HFFc6 (cell line): ENCODE measurements at regions not wholly inside any gene's neighbourhood (a gene's known extent, or its start where the extent isn't known, plus 50 kb on each side); places are given as distances from the start of the nearest gene placed in this dataset.

Experiments used
- DNase-seq: peaks from one replicate; pipeline ENCODE4 v3.0.0-alpha.2; 2018
- H3K27ac Mint-ChIP-seq: 2 replicates; pipeline ENCODE4 v1.8.0; 2020; ENCODE audit warnings: mild to moderate bottlenecking, mixed read lengths
- H3K27me3 Mint-ChIP-seq: 2 replicates; pipeline ENCODE4 v1.8.0; 2021; ENCODE audit warnings: mild to moderate bottlenecking, moderate library complexity, mixed read lengths; ENCODE audit not compliant: insufficient read depth
- H3K36me3 Mint-ChIP-seq: 2 replicates; pipeline ENCODE4 v1.8.0; 2021; ENCODE audit warnings: low read depth, mixed read lengths
- H3K4me1 Mint-ChIP-seq: 2 replicates; pipeline ENCODE4 v1.8.0; 2020; ENCODE audit warnings: low read depth, mixed read lengths
- H3K4me3 Mint-ChIP-seq: 2 replicates; pipeline ENCODE4 v1.8.0; 2020; ENCODE audit warnings: mild to moderate bottlenecking, moderate library complexity, mixed read lengths
- H3K9me3 Mint-ChIP-seq: 2 replicates; pipeline ENCODE4 v1.8.0; 2020; ENCODE audit warnings: mild to moderate bottlenecking, mixed read lengths
- TF ChIP-seq, protein P1 (sequence below): fragments of 200-600 bp; sonication (generic); IDR thresholded peaks from 2 replicates; pipeline ENCODE4 v1.5.0; 2021; ENCODE audit warnings: antibody characterized with exemption, mild to moderate bottlenecking

- TF ChIP-seq, protein P1, sequence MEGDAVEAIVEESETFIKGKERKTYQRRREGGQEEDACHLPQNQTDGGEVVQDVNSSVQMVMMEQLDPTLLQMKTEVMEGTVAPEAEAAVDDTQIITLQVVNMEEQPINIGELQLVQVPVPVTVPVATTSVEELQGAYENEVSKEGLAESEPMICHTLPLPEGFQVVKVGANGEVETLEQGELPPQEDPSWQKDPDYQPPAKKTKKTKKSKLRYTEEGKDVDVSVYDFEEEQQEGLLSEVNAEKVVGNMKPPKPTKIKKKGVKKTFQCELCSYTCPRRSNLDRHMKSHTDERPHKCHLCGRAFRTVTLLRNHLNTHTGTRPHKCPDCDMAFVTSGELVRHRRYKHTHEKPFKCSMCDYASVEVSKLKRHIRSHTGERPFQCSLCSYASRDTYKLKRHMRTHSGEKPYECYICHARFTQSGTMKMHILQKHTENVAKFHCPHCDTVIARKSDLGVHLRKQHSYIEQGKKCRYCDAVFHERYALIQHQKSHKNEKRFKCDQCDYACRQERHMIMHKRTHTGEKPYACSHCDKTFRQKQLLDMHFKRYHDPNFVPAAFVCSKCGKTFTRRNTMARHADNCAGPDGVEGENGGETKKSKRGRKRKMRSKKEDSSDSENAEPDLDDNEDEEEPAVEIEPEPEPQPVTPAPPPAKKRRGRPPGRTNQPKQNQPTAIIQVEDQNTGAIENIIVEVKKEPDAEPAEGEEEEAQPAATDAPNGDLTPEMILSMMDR = no peak
- Mint-ChIP-seq H3K4me3 (no peak overlapping the region), H3K9me3 (peaks cover 15% of the 10 kb centered on the region; the same call in 1 of the 2 replicates), H3K27me3 (no peaks in the 10 kb centered on the region), H3K4me1 (no peaks in the 10 kb centered on the region), H3K36me3 (no peaks in the 10 kb centered on the region; the same call in 1 of the 2 replicates), H3K27ac (no peak overlapping the region)
- no peak for DNase-seq
Measured at GRCh38 chr3:82196645-82197044, 435.2 kb upstream of the GBE1 start.

- Mint-ChIP-seq H3K36me3 (no peaks in the 10 kb centered on the region), H3K27me3 (no peaks in the 10 kb centered on the region), H3K27ac (no peak overlapping the region), H3K4me3 (no peak overlapping the region), H3K9me3 (peaks cover 4% of the 10 kb centered on the region; the same call in 1 of the 2 replicates), H3K4me1 (no peaks in the 10 kb centered on the region)
- no peak for DNase-seq
- TF ChIP-seq, protein P1 = no peak
Measured at GRCh38 chr3:82194870-82195269, 433.4 kb upstream of the GBE1 start.

DNA sequence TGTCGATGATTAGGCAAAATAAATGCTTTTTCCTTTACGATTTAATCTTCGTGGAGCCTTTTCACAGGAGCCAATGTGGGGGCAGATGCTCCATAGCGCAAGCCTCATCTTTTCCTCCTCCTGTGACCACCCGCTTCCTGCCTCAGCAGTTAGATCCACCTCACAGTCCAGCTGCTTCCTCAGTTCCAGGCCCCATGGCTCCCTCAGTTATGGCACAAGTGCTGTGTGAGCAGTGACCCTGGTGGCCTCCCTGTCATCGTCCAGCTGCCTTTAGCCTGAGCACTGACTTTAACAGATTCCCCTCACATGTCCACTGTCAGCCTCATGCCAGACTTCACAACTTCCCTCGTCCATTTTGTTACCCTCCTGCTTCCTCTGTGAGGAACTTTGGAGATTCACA, 424.6 kb upstream of the GBE1 start:
- Mint-ChIP-seq H3K9me3 (no peaks in the 10 kb centered on the region), H3K4me3 (peak overlapping the region; percentile 15; the same call in 1 of the 2 replicates), H3K36me3 (no peaks in the 10 kb centered on the region), H3K27ac (peak overlapping the region; percentile 5; the same call in 1 of the 2 replicates), H3K27me3 (no peaks in the 10 kb centered on the region), H3K4me1 (no peaks in the 10 kb centered on the region)
- no peak for DNase-seq
- TF ChIP-seq, protein P1 = no peak

GRCh38 chr3:82179291-82179690, 417.8 kb upstream of the GBE1 start:
- TF ChIP-seq, protein P1 = no peak
- H3K9me3 Mint-ChIP-seq = no peaks in the 10 kb centered on the region; the same call in 1 of the 2 replicates
- no peak overlapping the region for H3K27ac Mint-ChIP-seq
- no peaks in the 10 kb centered on the region for H3K36me3 Mint-ChIP-seq
- H3K4me1 Mint-ChIP-seq = no peaks in the 10 kb centered on the region
- no peaks in the 10 kb centered on the region for H3K27me3 Mint-ChIP-seq
- no peak overlapping the region for H3K4me3 Mint-ChIP-seq
- DNase-seq = no peak

DNA sequence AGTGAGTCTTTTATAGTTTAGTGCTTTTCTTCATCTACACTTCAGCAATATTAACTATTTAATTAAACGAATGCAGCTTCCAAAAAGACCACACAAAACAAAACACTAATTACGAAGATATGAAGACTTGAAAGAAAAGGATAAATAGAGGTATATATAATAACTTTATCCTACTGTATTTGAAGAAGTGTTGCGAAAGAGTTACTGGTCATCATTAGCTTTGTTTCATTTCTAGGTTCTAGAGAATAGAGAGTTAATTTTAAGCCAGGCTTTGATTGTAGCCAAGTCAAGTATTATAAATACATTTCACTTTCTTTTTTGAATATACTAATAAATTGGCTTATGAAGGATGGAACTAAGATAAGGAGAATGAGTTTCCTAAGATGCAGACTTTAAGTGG, 416.8 kb upstream of the GBE1 start:
- Mint-ChIP-seq H3K27me3 (no peaks in the 10 kb centered on the region), H3K27ac (no peak overlapping the region), H3K4me3 (no peak overlapping the region), H3K36me3 (no peaks in the 10 kb centered on the region), H3K9me3 (no peaks in the 10 kb centered on the region; the same call in 1 of the 2 replicates), H3K4me1 (no peaks in the 10 kb centered on the region)
- TF ChIP-seq, protein P1 = no peak
- no peak for DNase-seq

DNA sequence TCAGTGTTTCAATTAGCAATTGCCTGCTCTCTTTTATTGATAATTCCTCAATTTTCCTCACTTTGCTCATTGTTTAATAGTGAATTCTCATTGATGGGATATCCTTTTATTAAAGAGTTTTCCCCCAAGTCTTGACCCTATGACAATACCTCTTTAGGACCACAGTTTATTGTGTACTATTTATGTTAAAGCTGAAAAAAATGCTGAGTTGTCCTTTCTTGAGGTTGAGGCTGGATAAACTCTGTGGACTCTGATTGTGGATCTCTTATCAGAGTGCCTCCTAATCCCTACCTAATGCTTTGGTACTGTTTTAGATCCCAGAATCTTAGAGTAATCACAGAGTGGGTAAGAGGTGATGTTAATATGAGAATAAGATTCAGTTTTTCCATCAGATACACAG, 416.3 kb upstream of the GBE1 start:
- Mint-ChIP-seq H3K36me3 (no peaks in the 10 kb centered on the region), H3K27me3 (no peaks in the 10 kb centered on the region), H3K4me1 (no peaks in the 10 kb centered on the region), H3K4me3 (no peak overlapping the region), H3K9me3 (no peaks in the 10 kb centered on the region; the same call in 1 of the 2 replicates), H3K27ac (no peak overlapping the region)
- DNase-seq = no peak
- TF ChIP-seq, protein P1 = no peak
